ENCODE measurements at regions not wholly inside any gene's neighbourhood (a gene's known extent, or its start where the extent isn't known, plus 50 kb on each side); places are given as distances from the start of the nearest gene placed in this dataset.
"Not testable (repeated sequence)": the region's sequence is repeated elsewhere in the genome, so short reads cannot be mapped to it uniquely, and the experiment has no call there.

- DNase-seq: peak; percentile 5
These were observed 344.3 kb upstream of the KCNH7 start for GRCh38 chr2:163182764-163183354.

- DNase-seq: no peak
These were observed 339.0 kb upstream of the KCNH7 start for GRCh38 chr2:163177592-163177991.

DNA sequence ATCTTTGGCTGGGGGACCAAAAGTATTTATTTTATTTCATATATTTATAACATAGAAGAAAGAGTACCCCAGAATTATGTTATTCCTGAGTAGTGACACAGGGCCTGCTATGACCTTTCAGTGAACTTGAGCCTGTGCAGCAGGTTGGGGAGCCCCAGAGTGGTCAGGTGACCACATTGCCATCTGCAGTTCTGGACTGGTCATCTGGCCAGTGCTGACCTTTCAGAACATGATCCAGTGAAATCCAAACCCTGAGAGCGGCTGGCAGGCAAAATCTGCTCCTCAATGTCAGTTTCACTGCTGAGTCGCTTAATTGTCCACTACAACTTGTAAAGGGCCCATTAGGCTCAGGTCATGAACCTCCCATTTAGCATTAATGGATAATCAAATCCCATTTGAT lies 336.7 kb upstream of the KCNH7 start:
- DNase-seq: no peak

DNA sequence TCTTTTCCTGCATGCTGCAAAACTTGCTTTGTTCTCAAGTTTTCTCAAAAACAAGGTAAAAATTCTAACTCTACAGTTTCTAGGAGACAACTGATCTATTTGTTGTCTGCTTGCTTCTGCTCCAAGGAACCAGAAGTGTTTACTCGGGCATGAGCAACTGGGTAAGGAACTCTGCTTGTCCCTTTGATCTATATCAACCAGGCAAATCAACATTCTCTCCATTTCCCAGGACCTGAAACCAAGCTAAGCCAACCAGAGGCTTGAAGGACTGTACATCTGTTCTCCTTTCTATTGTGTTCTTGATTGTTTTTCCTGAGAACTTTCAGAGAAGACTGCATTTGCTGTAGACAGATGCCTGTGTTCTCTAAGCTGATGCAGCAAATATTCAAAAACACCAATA lies 335.0 kb upstream of the KCNH7 start:
- DNase-seq: no peak

DNA sequence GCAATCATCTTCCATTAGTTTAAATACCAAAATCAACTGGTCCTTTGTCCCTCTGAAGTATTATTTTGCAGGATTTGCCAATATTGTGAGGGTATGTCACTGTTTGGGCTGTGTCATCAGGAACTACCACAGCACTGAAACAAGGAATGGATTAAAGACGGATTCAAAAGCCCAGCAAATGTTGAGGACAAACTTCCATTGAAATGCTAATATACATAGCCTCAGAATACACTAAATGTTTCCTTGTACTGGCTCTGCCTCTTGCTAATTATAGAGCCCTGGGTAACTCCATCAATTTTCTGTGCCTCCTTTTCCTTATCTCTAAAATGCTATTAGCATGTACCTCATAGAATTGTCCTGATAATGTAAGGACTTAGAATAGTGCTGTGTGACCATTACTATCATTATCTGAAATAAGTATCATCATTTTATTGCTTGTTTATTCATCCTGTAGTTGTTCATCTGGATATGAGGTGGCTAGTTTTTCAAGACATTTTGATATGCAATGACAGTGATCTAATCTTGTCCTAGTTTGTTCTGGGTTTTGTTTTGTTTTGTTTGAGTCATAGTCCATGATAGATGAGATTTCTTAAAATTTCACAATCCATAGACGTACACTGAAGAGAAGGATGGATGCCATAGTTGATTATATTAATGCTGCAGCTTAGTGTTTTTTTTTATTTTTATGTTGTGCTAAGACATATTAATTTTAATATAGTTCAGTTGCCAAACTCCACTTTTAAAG lies 333.4 kb upstream of the KCNH7 start:
- DNase-seq: no peak

GRCh38 chr2:163157891-163158496 lies 319.4 kb upstream of the KCNH7 start:
- peak; percentile 80 for DNase-seq

DNA sequence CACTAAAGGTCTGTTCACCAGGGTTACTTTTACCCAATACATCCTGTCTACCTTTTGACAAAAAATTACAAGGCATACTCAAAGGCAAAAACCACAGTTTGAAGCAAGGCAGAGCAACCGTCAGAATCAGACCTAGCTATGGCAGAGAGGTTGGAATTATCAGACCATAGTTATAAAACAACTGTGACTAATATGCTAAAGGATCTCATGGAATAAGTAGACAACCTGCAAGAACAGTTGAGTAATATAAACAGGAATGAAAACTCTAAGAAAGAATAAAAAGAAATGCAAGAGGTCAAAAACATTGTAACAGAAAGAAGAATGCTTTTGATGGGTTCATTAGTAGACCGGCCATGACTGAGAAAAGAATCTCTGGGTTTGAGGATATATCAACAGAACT lies 318.8 kb upstream of the KCNH7 start:
- DNase-seq: peak; percentile 48

- DNase-seq: no peak
These were observed 317.4 kb upstream of the KCNH7 start for GRCh38 chr2:163155925-163156324.

DNA sequence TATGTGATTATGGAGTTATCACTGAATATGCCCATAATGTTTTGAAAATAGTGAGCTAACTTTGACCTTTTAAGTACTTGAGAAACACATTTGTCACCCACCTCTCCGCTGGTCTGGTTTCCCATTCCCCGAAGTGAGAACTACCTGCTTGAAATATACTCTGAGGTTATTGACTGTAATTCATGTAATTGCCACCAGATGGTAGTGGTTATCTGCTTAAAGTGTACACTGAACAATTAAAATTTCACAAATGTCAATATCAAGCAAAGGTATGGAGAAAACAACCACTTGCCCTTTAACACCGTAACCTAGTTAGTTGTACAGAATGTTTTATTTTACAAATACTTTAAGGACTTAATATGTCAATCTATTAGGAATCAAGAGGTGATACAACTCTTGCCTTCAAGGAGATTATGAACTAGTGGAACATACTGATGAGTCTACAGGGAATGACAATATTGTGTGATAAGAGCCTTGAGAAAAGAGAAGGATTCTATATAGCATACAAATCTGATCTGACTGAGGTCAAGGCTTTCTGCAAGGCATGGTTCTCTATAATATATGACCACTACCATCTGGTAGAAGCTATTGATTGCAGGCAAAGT lies 316.8 kb upstream of the KCNH7 start:
- DNase-seq: peak; percentile 29

GRCh38 chr2:163142618-163143017 lies 304.1 kb upstream of the KCNH7 start:
- DNase-seq: no peak

DNA sequence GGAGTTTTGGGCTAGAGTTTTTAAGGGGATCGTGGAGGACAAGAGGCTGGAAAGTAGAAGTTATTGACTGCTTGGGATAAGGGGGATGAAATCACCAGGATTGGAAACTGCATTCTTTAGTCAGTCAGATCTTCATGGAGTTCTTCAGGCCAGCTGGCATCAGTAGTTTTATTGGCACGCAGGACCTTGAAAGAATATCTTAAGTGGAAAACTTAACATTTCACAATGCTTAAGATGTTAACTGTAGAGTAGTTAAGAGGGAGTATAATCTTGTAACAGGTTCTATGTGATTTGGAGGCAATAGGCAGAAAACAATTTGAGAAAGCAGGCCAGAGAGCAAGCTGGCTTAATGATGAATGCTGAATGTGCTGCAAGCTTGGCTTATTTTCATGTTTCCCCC lies 300.4 kb upstream of the KCNH7 start:
- DNase-seq: no peak

- no peak for DNase-seq
These were observed 296.7 kb upstream of the KCNH7 start for GRCh38 chr2:163135256-163135655.

- no peak for DNase-seq
These were observed 295.0 kb upstream of the KCNH7 start for GRCh38 chr2:163133602-163134001.

- peak; percentile 9 for DNase-seq
These were observed 294.3 kb upstream of the KCNH7 start for GRCh38 chr2:163132850-163133249.

- DNase-seq: not testable (repeated sequence)
These were observed 293.6 kb upstream of the KCNH7 start for GRCh38 chr2:163132207-163132606.

GRCh38 chr2:163123526-163123925 lies 285.0 kb upstream of the KCNH7 start:
- DNase-seq: no peak

- no peak for DNase-seq
These were observed 283.7 kb upstream of the KCNH7 start for GRCh38 chr2:163122257-163122656.

DNA sequence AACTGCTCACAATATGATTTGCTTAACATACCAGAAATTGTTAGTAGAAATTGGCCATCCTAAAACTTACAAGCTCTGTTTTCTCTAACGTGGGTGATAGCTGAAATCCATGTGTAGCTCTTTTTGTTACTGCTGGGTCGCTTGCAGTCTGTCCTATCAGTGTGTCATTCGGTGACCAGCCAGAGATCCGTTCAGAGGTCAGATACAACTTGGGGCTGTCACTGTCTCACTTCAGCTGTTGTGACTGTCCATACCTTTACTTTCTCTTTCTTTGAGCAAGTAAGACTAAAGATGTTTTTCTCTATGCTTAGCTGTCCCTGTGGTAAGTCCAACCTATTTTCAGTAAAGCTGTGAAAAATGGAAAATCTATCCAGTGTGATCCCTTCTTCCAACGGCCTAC lies 282.9 kb upstream of the KCNH7 start:
- no peak for DNase-seq

DNA sequence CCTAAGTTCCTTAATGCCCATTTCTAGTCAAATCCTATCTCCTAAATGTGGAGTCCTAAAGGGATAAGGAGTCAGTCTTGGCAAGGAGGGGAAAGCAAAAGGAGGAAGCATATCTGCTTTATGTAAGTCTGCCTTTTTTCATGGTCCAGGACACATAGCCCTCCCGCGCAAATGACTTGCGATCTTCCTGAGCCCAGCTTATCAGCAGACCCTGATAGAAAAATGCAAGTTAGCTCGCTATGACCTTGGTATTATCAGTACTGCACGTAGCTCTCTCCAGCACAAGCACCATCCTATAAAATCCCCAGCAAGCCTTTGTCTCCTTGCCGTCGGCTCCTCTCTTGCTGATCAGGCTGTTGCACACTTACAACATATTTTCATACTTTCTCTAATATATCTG lies 281.4 kb upstream of the KCNH7 start:
- DNase-seq: no peak

GRCh38 chr2:163086940-163087339 lies 248.4 kb upstream of the KCNH7 start:
- no peak for DNase-seq

DNA sequence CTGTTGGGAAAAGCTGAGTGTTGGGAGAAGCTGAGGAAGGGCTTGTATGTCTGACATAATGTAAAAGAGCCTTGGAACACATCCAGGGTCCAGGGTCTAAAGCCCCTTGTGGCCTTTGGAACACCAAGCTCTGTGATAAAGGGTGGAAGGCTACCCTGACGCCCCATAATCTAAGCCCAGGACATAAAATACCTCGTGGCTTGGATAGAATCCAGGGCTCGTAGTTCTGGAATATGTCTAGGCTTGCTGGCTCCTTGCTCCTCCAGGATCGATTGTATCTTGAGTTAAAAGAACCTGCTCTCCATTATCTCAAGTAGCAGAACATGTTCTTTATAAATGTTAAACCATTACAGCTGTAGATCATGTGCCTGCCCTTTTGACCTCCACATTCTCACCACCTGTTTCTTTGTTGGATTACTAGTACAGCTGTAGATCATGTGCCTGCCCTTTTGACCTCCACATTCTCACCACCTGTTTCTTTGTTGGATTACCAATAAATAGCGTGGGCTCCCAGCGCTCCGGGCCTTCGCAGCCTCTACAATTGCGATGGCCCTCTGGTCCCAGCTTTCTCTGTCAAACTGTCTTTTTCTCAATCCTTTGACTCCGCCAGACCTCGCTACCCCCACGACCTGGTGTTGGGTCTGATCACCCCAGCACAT lies 246.9 kb upstream of the KCNH7 start:
- DNase-seq: not testable (repeated sequence)

- DNase-seq: no peak
These were observed 243.2 kb upstream of the KCNH7 start for GRCh38 chr2:163081754-163082153.

DNA sequence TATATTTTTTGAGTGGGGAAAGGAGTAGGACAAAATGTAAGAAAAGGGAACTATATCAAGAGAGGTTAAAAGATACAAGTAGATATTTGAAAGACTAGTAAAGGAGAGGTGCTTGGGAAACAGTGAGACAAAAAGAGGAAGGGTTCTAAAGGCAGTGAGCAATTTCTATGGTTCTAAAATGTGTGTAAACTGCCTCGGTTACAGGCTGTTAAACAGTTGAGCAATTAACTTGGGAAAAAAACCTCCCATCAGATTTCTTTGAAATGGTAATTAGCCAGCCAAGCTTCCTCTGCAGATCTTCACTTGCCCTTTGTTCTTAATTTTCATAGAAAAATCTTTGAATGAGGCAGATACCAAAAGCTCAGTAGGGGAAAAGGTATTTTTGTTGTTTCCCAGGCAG lies 238.7 kb upstream of the KCNH7 start:
- no peak for DNase-seq

DNA sequence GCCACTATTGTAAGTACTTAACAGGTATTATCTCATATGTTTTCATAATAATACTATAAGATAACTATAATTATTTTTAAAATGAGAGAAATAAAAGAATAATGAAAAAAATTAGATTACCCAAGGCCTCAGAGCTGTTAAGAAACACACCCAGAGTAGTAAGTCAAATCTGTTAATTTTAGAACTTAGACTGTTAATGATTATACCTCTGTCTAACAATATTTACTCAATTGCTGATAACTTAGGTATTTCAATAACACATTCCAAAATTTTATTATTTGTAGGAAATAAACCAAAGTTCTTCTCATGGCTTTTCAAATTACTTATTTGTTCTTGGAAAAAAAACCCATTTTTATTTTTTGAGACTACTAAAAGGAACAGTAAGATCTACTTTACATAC lies 227.5 kb upstream of the KCNH7 start:
- no peak for DNase-seq

All from fibroblast of skin of right quadriceps (primary cell).